HEK293 (cell line): ENCODE measurements at regions not wholly inside any gene's neighbourhood (a gene's known extent, or its start where the extent isn't known, plus 50 kb on each side); places are given as distances from the start of the nearest gene placed in this dataset.

ENCODE experiments used
- CTCF ChIA-PET: fragments of 350-600 bp; formaldehyde crosslinking; extraction: SDS; loops from one replicate; lab custom pipeline; 2021; ENCODE audit warnings: antibody characterized with exemption; lab: Yijun Ruan, JAX
- POLR2A ChIA-PET: fragments of 300-600 bp; formaldehyde crosslinking; extraction: SDS; loops from one replicate; lab custom pipeline; 2020; ENCODE audit warnings: antibody characterized with exemption, inconsistent platforms; lab: Yijun Ruan, JAX
- H3K27ac ChIP-seq: fragments of 200-500 bp; sonication (Bioruptor generic); 2 replicates; pipeline ENCODE4 v1.5.1; 2014; ENCODE audit warnings: low read depth, low read length, control low read depth, inconsistent platforms; ENCODE audit errors: extremely low read depth
- H3K36me3 ChIP-seq, 2 experiments: fragments of 200-500 bp in 1 of 2; sonication (Bioruptor generic) in 1 of 2; 1 replicate in 1 of 2; 2 replicates in 1 of 2; pipeline ENCODE4 v1.5.1; 2014 to 2017; ENCODE audit warnings: inconsistent platforms in 2 of 2, low read length in 2 of 2; ENCODE audit not compliant: control insufficient read depth in 2 of 2, insufficient read depth in 1 of 2
- H3K4me1 ChIP-seq: fragments of 200-500 bp; sonication (Bioruptor generic); 2 replicates; pipeline ENCODE4 v1.5.1; 2014; ENCODE audit warnings: mild to moderate bottlenecking, low read length, inconsistent platforms; ENCODE audit not compliant: control insufficient read depth, insufficient read depth
- H3K4me3 ChIP-seq: 2 replicates; pipeline ENCODE4 v1.5.1; 2011; ENCODE audit warnings: low read depth, mild to moderate bottlenecking, control low read depth, low read length, moderate library complexity
- H3K9me3 ChIP-seq: fragments of 200-500 bp; sonication (Bioruptor generic); 2 replicates; pipeline ENCODE4 v1.5.1; 2014; ENCODE audit warnings: low read depth, low read length, inconsistent platforms; ENCODE audit not compliant: control insufficient read depth, insufficient read depth
- BCL11B ChIP-seq: fragments of 450-650 bp; formaldehyde crosslinking; IDR thresholded peaks from 2 replicates; pipeline ENCODE4 v1.5.1; 2016; ENCODE audit warnings: low read depth, missing biosample characterization, missing genetic modification characterization
- GLIS2 ChIP-seq: fragments of 450-650 bp; formaldehyde crosslinking; IDR thresholded peaks from 2 replicates; pipeline ENCODE4 v1.5.1; 2016; ENCODE audit warnings: missing biosample characterization, missing genetic modification characterization
- MEIS1 ChIP-seq: sonication (generic); formaldehyde crosslinking; IDR thresholded peaks from 2 replicates; pipeline ENCODE4 v1.8.1; 2022; ENCODE audit warnings: missing genetic modification reagents, mild to moderate bottlenecking, borderline replicate concordance
- MZF1 ChIP-seq: fragments of 450-650 bp; formaldehyde crosslinking; IDR thresholded peaks from 2 replicates; pipeline ENCODE4 v1.5.1; 2017; ENCODE audit warnings: missing biosample characterization, missing genetic modification characterization, borderline replicate concordance
- RBAK ChIP-seq: fragments of 450-650 bp; formaldehyde crosslinking; IDR thresholded peaks from 2 replicates; pipeline ENCODE4 v1.5.1; 2016; ENCODE audit warnings: missing biosample characterization, missing genetic modification characterization
- SETDB1 ChIP-seq: IDR thresholded peaks from one replicate; pipeline ENCODE4 v1.6.1; 2017; ENCODE audit warnings: mild to moderate bottlenecking, low read length, moderate library complexity, mixed read lengths; ENCODE audit not compliant: insufficient read length
- SP7 ChIP-seq: fragments of 450-650 bp; formaldehyde crosslinking; IDR thresholded peaks from 2 replicates; pipeline ENCODE4 v1.5.1; 2016; ENCODE audit warnings: missing biosample characterization, missing genetic modification characterization
- WT1 ChIP-seq: fragments of 450-650 bp; formaldehyde crosslinking; IDR thresholded peaks from 2 replicates; pipeline ENCODE4 v1.5.1; 2016; ENCODE audit warnings: missing biosample characterization, missing genetic modification characterization
- ZBTB11 ChIP-seq: fragments of 450-650 bp; formaldehyde crosslinking; conservative IDR thresholded peaks from 2 replicates; pipeline ENCODE4 v1.5.1; 2016; ENCODE audit warnings: low read depth, missing biosample characterization, missing genetic modification characterization
- ZBTB48 ChIP-seq: fragments of 450-650 bp; formaldehyde crosslinking; IDR thresholded peaks from 2 replicates; pipeline ENCODE4 v1.5.1; 2016; ENCODE audit warnings: missing biosample characterization, missing genetic modification characterization
- ZBTB49 ChIP-seq: fragments of 450-650 bp; formaldehyde crosslinking; IDR thresholded peaks from 2 replicates; pipeline ENCODE4 v1.5.1; 2016; ENCODE audit warnings: missing biosample characterization, missing genetic modification characterization, low read depth
- ZNF138 ChIP-seq: fragments of 450-650 bp; formaldehyde crosslinking; IDR thresholded peaks from 2 replicates; pipeline ENCODE4 v1.5.1; 2016; ENCODE audit warnings: missing biosample characterization, missing genetic modification characterization, borderline replicate concordance
- ZNF155 ChIP-seq: fragments of 450-650 bp; formaldehyde crosslinking; IDR thresholded peaks from 2 replicates; pipeline ENCODE4 v1.5.1; 2016; ENCODE audit warnings: missing biosample characterization, missing genetic modification characterization
- ZNF16 ChIP-seq: fragments of 450-650 bp; formaldehyde crosslinking; IDR thresholded peaks from 2 replicates; pipeline ENCODE4 v1.5.1; 2016; ENCODE audit warnings: low read depth, missing biosample characterization, missing genetic modification characterization
- ZNF24 ChIP-seq: fragments of 450-650 bp; formaldehyde crosslinking; IDR thresholded peaks from 2 replicates; pipeline ENCODE4 v1.5.1; 2016; ENCODE audit warnings: missing biosample characterization, missing genetic modification characterization
- ZNF324 ChIP-seq: fragments of 450-650 bp; formaldehyde crosslinking; IDR thresholded peaks from 2 replicates; pipeline ENCODE4 v1.5.1; 2016; ENCODE audit warnings: missing biosample characterization, missing genetic modification characterization
- ZNF335 ChIP-seq: fragments of 450-650 bp; formaldehyde crosslinking; conservative IDR thresholded peaks from 2 replicates; pipeline ENCODE4 v1.5.1; 2016; ENCODE audit warnings: missing biosample characterization, missing genetic modification characterization
- ZNF580 ChIP-seq: fragments of 450-650 bp; formaldehyde crosslinking; IDR thresholded peaks from 2 replicates; pipeline ENCODE4 v1.5.1; 2016; ENCODE audit warnings: missing biosample characterization, missing genetic modification characterization
- ZNF645 ChIP-seq: fragments of 450-650 bp; formaldehyde crosslinking; IDR thresholded peaks from 2 replicates; pipeline ENCODE4; 2016; ENCODE audit warnings: missing biosample characterization, missing genetic modification characterization
- ZNF654 ChIP-seq: fragments of 450-650 bp; formaldehyde crosslinking; IDR thresholded peaks from 2 replicates; pipeline ENCODE4 v1.5.1; 2016; ENCODE audit warnings: low read depth, missing biosample characterization, missing genetic modification characterization
- ZNF707 ChIP-seq: fragments of 450-650 bp; formaldehyde crosslinking; IDR thresholded peaks from 2 replicates; pipeline ENCODE4 v1.5.1; 2016; ENCODE audit warnings: missing biosample characterization, missing genetic modification characterization
- ZNF791 ChIP-seq: fragments of 450-650 bp; formaldehyde crosslinking; IDR thresholded peaks from 2 replicates; pipeline ENCODE4 v1.5.1; 2016; ENCODE audit warnings: missing biosample characterization, missing genetic modification characterization
- ZNF830 ChIP-seq: fragments of 450-650 bp; IDR thresholded peaks from 2 replicates; pipeline ENCODE4 v1.5.0; 2018; ENCODE audit warnings: missing biosample characterization, missing genetic modification characterization, low read depth, mild to moderate bottlenecking, moderate library complexity
- ZNF843 ChIP-seq: fragments of 450-650 bp; formaldehyde crosslinking; IDR thresholded peaks from 2 replicates; pipeline ENCODE4 v1.5.1; 2016; ENCODE audit warnings: missing biosample characterization, missing genetic modification characterization
- ZSCAN30 ChIP-seq: fragments of 450-650 bp; IDR thresholded peaks from 2 replicates; pipeline ENCODE4 v1.5.1; 2018; ENCODE audit warnings: missing biosample characterization, mild to moderate bottlenecking, missing genetic modification characterization, moderate library complexity

GRCh38 chr16:86384980-86385379 is 125.3 kb upstream of the FOXF1 start:
- CTCF ChIA-PET = interaction anchor here (0.6 kb wide), 1 partner anchor 571 kb away, joined by 4 read pairs; no protein-coding TSS in a partner anchor
- H3K4me1 ChIP-seq = no peaks in the 10 kb centered on the region

GRCh38 chr16:86387468-86388440 is 122.6 kb upstream of the FOXF1 start:
- TF ChIP-seq MEIS1 (CRISPR knock-in tag) (no peak), BCL11B (tag by site-specific recombination) (no peak), RBAK (tag by site-specific recombination) (no peak), SETDB1 (peak; percentile 55), ZNF791 (no peak), ZNF707 (no peak), ZBTB11 (tag by site-specific recombination) (no peak), ZNF24 (tag by site-specific recombination) (no peak)
- no peaks in the 10 kb centered on the region for H3K4me1 ChIP-seq
- H3K27ac ChIP-seq = no peak overlapping the region
- POLR2A ChIA-PET = no interaction called here
- no peaks in the 10 kb centered on the region for H3K9me3 ChIP-seq
- H3K4me3 ChIP-seq = no peak overlapping the region
- no peaks in the 10 kb centered on the region for H3K36me3 ChIP-seq
- CTCF ChIA-PET = no interaction called here

More at GRCh38 chr16:86384980-86385379, 125.3 kb upstream of the FOXF1 start:
- POLR2A ChIA-PET = no interaction called here
- no peak overlapping the region for H3K4me3 ChIP-seq
- TF ChIP-seq MZF1 (tag by site-specific recombination) (no peak), ZNF16 (no peak), ZNF830 (tag by site-specific recombination) (no peak), ZNF324 (tag by site-specific recombination) (no peak), ZNF335 (tag by site-specific recombination) (no peak), ZNF645 (tag by site-specific recombination) (no peak), ZNF580 (tag by site-specific recombination) (no peak), ZNF654 (tag by site-specific recombination) (no peak), SP7 (tag by site-specific recombination) (no peak), ZNF138 (tag by site-specific recombination) (no peak), ZBTB49 (no peak), WT1 (no peak), ZBTB48 (tag by site-specific recombination) (no peak), ZNF843 (tag by site-specific recombination) (no peak), ZNF155 (tag by site-specific recombination) (no peak), GLIS2 (tag by site-specific recombination) (no peak), ZSCAN30 (tag by site-specific recombination) (no peak)
- H3K27ac ChIP-seq = no peak overlapping the region
- no peaks in the 10 kb centered on the region for H3K9me3 ChIP-seq
- H3K36me3 ChIP-seq = no peaks in the 10 kb centered on the region
